Nephron (organoid): ENCODE measurements at regions not wholly inside any gene's neighbourhood (a gene's known extent, or its start where the extent isn't known, plus 50 kb on each side); places are given as distances from the start of the nearest gene placed in this dataset.

Experiments
- H3K27ac Mint-ChIP-seq, 3 experiments: 2 replicates each; pipeline ENCODE4 v1.8.0; 2020; ENCODE audit warnings: mixed read lengths in 3 of 3, mild to moderate bottlenecking in 2 of 3, moderate library complexity in 1 of 3
- H3K27me3 Mint-ChIP-seq: 2 replicates; pipeline ENCODE4 v1.8.0; 2021; ENCODE audit warnings: low read depth, mild to moderate bottlenecking, moderate library complexity, mixed read lengths
- H3K36me3 Mint-ChIP-seq: 2 replicates; pipeline ENCODE4 v1.8.0; 2020; ENCODE audit warnings: low read depth, mixed read lengths
- H3K4me1 Mint-ChIP-seq: 2 replicates; pipeline ENCODE4 v1.8.0; 2020; ENCODE audit warnings: mixed read lengths
- H3K4me3 Mint-ChIP-seq, 3 experiments: 2 replicates each; pipeline ENCODE4 v1.8.0; 2020; ENCODE audit warnings: mild to moderate bottlenecking in 3 of 3, mixed read lengths in 3 of 3, moderate library complexity in 2 of 3
- H3K9me3 Mint-ChIP-seq: 2 replicates; pipeline ENCODE4 v1.8.0; 2020; ENCODE audit warnings: mixed read lengths
- TF ChIP-seq, protein P1 (sequence below), 3 experiments: fragments of 200-600 bp; sonication (generic); IDR thresholded peaks; one replicate each; pipeline ENCODE4 v1.5.0; 2021; ENCODE audit warnings: antibody characterized with exemption in 3 of 3; ENCODE audit not compliant: unreplicated experiment in 3 of 3

DNA sequence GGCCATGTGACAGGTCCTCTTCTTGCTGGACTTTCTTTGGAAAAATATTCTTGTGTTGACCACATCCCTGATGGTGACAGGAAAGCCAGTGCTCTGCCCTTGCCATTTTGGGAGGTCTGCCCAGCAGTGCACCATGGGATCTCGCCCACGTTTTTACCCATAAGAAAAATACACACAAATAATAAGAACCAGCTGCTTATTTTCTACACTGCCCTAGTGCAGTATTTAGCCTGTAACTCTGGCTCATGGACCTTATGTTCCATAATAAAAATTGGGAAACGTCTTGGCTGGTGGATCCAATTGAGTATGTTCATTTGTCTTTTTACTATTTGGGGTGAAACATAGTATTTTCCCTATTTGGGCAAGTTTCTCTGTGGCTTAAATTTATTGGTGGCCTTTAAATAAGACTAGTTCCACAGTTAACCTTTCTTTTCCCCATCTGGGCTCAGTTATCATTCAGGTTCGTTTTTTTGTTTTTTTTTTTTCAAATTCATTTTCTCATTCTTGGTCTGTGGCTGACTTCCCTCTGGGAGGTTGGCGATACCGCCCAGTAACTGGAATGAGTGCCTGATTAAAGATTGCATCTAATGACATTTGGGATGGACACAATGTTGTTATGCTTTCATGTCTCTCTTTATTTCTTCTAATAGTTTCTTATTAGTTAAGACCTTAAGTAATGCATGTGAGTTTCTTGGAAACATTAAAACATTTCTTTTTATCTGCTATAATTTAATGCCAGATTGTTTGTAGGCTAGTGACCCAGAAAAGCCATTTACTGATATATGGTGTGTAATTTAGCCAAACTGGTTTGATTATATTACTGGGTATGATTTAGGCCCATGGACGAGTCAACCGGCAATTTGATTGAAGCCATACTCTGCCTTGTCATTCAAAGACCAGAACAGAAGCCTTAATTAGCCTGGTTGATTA lies 163.7 kb downstream of the FGF10 start:
- no peak overlapping the region for H3K4me3 Mint-ChIP-seq
- TF ChIP-seq, protein P1, sequence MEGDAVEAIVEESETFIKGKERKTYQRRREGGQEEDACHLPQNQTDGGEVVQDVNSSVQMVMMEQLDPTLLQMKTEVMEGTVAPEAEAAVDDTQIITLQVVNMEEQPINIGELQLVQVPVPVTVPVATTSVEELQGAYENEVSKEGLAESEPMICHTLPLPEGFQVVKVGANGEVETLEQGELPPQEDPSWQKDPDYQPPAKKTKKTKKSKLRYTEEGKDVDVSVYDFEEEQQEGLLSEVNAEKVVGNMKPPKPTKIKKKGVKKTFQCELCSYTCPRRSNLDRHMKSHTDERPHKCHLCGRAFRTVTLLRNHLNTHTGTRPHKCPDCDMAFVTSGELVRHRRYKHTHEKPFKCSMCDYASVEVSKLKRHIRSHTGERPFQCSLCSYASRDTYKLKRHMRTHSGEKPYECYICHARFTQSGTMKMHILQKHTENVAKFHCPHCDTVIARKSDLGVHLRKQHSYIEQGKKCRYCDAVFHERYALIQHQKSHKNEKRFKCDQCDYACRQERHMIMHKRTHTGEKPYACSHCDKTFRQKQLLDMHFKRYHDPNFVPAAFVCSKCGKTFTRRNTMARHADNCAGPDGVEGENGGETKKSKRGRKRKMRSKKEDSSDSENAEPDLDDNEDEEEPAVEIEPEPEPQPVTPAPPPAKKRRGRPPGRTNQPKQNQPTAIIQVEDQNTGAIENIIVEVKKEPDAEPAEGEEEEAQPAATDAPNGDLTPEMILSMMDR (IDR thresholded peaks at IDR 0.05; ENCODE audit: unreplicated experiment in 3 of 3): no peak
- H3K27me3 Mint-ChIP-seq: no peaks in the 10 kb centered on the region
- no peaks in the 10 kb centered on the region for H3K36me3 Mint-ChIP-seq
- H3K4me1 Mint-ChIP-seq: peaks cover 2% of the 10 kb centered on the region
- no peaks in the 10 kb centered on the region for H3K9me3 Mint-ChIP-seq
- H3K27ac Mint-ChIP-seq: no peak overlapping the region

DNA sequence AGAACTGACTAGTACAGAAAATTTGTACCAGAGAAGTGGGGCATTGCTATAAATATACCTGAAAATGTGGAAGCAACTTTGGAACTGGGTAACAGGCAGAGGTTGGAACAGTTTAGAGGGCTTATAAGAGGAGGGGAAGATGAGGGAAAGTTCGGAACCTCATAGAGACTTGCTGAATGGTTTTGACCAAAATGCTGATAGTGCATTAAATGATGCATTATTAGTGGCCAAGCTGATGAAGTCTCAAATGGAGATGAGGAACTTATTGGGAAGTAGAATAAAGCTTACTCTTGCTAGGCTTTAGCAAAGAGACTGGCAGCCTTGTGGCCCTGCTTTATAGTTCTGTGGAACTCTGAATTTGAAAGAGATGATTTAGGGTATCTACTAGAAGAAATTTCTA lies 189.8 kb downstream of the FGF10 start:
- no peaks in the 10 kb centered on the region for H3K36me3 Mint-ChIP-seq
- TF ChIP-seq, protein P1 (IDR thresholded peaks at IDR 0.05; ENCODE audit: unreplicated experiment in 3 of 3): no peak
- peaks cover 17% of the 10 kb centered on the region for H3K9me3 Mint-ChIP-seq
- H3K4me1 Mint-ChIP-seq: no peaks in the 10 kb centered on the region
- no peaks in the 10 kb centered on the region for H3K27me3 Mint-ChIP-seq
- no peak overlapping the region for H3K4me3 Mint-ChIP-seq
- H3K27ac Mint-ChIP-seq: no peak overlapping the region

DNA sequence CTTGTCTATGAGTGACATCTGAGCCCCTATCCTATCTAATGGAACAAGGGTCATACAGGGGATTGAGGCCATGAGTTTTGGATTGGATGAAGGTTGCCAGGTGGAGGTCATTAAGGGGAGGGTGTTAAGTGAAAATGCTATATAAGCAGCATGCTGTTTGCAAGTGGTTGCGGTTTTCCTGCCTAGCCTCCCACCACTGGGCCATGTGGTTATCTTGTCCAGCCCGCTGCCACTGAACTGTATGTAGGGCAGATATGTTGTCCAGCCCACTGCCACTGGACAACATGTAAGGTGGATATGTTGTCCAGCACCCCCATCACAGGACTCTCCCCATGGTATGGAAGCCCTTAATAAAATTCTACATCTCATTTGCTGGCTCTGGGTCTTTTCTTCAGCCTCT lies 200.0 kb downstream of the FGF10 start:
- Mint-ChIP-seq H3K27me3 (no peaks in the 10 kb centered on the region), H3K4me3 (no peak overlapping the region), H3K36me3 (no peaks in the 10 kb centered on the region), H3K9me3 (peaks cover 5% of the 10 kb centered on the region), H3K27ac (no peak overlapping the region), H3K4me1 (no peaks in the 10 kb centered on the region)
- TF ChIP-seq, protein P1 (IDR thresholded peaks at IDR 0.05; ENCODE audit: unreplicated experiment in 3 of 3): no peak

DNA sequence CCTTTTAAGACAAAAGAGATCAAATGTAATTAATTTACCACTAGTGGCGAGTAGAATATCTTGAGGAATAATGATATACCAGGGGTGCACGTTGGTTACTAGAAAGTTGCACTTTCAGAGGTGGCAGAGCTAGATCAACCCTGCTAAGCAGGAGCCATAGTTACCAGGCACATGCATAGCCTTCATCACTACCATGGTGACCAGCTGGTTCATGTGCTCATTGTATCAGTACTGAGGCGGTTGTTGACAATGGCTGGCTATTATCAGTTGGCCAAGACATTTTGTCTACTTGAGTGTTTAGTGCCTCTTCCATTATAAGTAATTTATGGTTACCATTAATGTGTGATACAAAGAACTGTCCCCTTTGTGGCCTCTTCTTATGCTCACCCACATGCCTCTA lies 201.2 kb downstream of the FGF10 start:
- Mint-ChIP-seq H3K36me3 (no peaks in the 10 kb centered on the region), H3K27ac (no peak overlapping the region)
- TF ChIP-seq, protein P1 (IDR thresholded peaks at IDR 0.05; ENCODE audit: unreplicated experiment in 3 of 3): no peak

DNA sequence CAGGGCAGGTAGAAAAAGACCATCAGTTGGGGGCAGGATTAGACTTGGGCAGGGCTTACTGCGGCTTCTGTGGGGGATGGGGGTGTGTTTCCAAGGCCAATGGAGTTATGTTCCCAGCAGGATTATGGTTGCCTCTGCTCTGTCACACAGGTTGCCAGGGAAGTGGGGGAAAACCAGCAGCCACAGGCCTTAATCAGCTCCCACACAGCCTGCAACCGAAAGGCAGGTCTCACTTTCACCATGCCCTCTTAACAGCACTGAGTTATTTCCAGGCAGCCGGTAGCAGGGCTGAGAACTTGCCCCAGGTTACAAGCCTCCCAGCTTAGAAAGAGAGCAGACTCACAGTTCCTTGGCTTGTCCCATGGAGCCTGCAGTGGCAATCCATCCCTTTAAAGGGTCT lies 205.5 kb downstream of the FGF10 start:
- no peak overlapping the region for H3K27ac Mint-ChIP-seq
- no peak overlapping the region for H3K4me3 Mint-ChIP-seq
- H3K27me3 Mint-ChIP-seq: no peaks in the 10 kb centered on the region
- no peaks in the 10 kb centered on the region for H3K9me3 Mint-ChIP-seq
- no peaks in the 10 kb centered on the region for H3K36me3 Mint-ChIP-seq
- TF ChIP-seq, protein P1 (IDR thresholded peaks at IDR 0.05; ENCODE audit: unreplicated experiment in 3 of 3): no peak
- H3K4me1 Mint-ChIP-seq: no peaks in the 10 kb centered on the region

More for the DNA sequence above, 201.2 kb downstream of the FGF10 start:
- Mint-ChIP-seq H3K4me3 (no peak overlapping the region), H3K9me3 (no peaks in the 10 kb centered on the region), H3K27me3 (no peaks in the 10 kb centered on the region), H3K4me1 (no peaks in the 10 kb centered on the region)

DNA sequence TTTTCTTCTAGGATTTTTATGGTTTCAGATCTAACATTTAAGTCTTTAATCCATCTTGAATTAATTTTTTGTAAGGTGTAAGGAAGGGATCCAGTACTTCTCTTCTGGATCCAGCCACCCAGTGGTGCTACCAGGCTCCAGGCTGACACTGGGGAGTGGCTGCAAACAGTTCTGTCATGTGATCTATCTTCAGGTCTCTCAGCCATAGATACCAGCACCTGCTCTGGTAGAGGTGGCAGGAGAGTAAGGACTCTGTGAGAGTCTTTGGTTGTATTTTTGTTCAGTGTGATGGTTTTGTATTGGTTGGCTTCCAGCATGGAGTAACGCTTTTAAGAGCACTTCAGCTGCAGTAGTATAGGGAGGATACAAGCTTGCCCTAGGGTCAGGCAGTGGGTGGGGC lies 205.9 kb downstream of the FGF10 start:
- TF ChIP-seq, protein P1 (IDR thresholded peaks at IDR 0.05; ENCODE audit: unreplicated experiment in 3 of 3): no peak
- Mint-ChIP-seq H3K27ac (no peak overlapping the region), H3K4me1 (no peaks in the 10 kb centered on the region), H3K36me3 (no peaks in the 10 kb centered on the region), H3K9me3 (no peaks in the 10 kb centered on the region), H3K4me3 (no peak overlapping the region), H3K27me3 (no peaks in the 10 kb centered on the region)
